Heart right ventricle (tissue), 16 donors: ENCODE measurements at regions not wholly inside any gene's neighbourhood (a gene's known extent, or its start where the extent isn't known, plus 50 kb on each side); places are given as distances from the start of the nearest gene placed in this dataset.

Experiments used
- ATAC-seq, 8 donors: fragments of 200-7000 bp; cut with Tn5 transposase; one replicate each; pipeline ENCODE4 v1.9.1; 2020; ENCODE audit warnings: mild to moderate bottlenecking in 8 of 8, moderate library complexity in 8 of 8, moderate number of reproducible peaks in 1 of 8
- DNase-seq, 2 donors: peaks; one replicate each; pipeline ENCODE4 v3.0.0-alpha.2; 2020
- H3K27ac ChIP-seq, 10 donors: fragments of 200-600 bp; sonication (generic) in 2 of 10; one replicate each; pipeline versions ENCODE4 v1.5.0 to v1.8.0; 2020 to 2022; ENCODE audit warnings: mild to moderate bottlenecking in 3 of 10
- H3K27me3 ChIP-seq, 7 donors: fragments of 200-600 bp; one replicate each; pipeline ENCODE4 v1.8.0; 2021 to 2022; ENCODE audit warnings: mild to moderate bottlenecking in 2 of 7
- H3K36me3 ChIP-seq, 9 donors: fragments of 200-600 bp; sonication (generic) in 1 of 9; one replicate each; pipeline versions ENCODE4 v1.5.0 to v1.8.0; 2020 to 2022; ENCODE audit warnings: mild to moderate bottlenecking in 2 of 9
- H3K4me1 ChIP-seq, 9 donors: fragments of 200-600 bp; sonication (generic) in 1 of 9; one replicate each; pipeline versions ENCODE4 v1.5.0 to v1.8.0; 2020 to 2022; ENCODE audit warnings: mild to moderate bottlenecking in 4 of 9
- H3K4me3 ChIP-seq, 10 donors: fragments of 200-600 bp; sonication (generic) in 2 of 10; one replicate each; pipeline versions ENCODE4 v1.5.0 to v1.8.0; 2020 to 2022; ENCODE audit warnings: mild to moderate bottlenecking in 7 of 10, moderate library complexity in 2 of 10
- H3K9me3 ChIP-seq, 11 donors: fragments of 200-600 bp in 10 of 11; sonication (generic) in 2 of 11; one replicate each; pipeline versions ENCODE4 v1.5.0 to v1.8.0; 2013 to 2022; ENCODE audit warnings: mild to moderate bottlenecking in 2 of 11, control low read depth in 1 of 11, moderate library complexity in 1 of 11
- WGBS, 2 donors: extraction: QIAGEN DNeasy Blood & Tissue Kit; methylation state at CpG; one replicate each; pipeline ENCODE4 v1.1.7; 2013; ENCODE audit warnings: inconsistent platforms in 1 of 2; 5-methylcytosine and 5-hydroxymethylcytosine counted together
- intact Hi-C, 10 donors: fragments of 100-400 bp; cut with DNase I; formaldehyde crosslinking; loops; one replicate each; pipeline versions ENCODE4 v1.11.1 to v1.14.2; 2022
- TF ChIP-seq, protein P1 (sequence below), 9 donors: fragments of 200-600 bp; sonication (generic) in 2 of 9; IDR thresholded peaks; one replicate each; pipeline versions ENCODE4 v1.5.0 to v1.8.0; 2021 to 2022; ENCODE audit warnings: antibody characterized with exemption in 9 of 9, mild to moderate bottlenecking in 5 of 9, moderate library complexity in 1 of 9
- donor health status: Arrhythmogenic right ventricular cardiomyopathy.
- donor health status: ischemic (EF 13 %, LVEDD 7.1; RV severe dilation, severe dysfunction).
- donor health status: healthy with polysubstance abuse.
- donor health status: DM: no; HTN: yes; CAD: no.
- donor health status: DM: no; HTN: no; CAD: no.
- donor health status: ischemic (EF 25% LVEDD 6.9; RV normal size, moderate dysfunction).
- donor health status: ischemic (EF 25% LVEDD 5.7; RV mildly dilated, moderate dysfunction).
- donor health status: healthy.
- donor health status: DM: yes; HTN: yes; CAD: no.
- donor health status: Ischemic cardiomyopathy.
- donor health status: ischemic (EF 35%, LVEDD 5.7; RV mildly dilated, moderate dysfunction).
- donor health status: nonischemic (EF 11% LVEDD 7.7; RV severe dilation, severe dysfunction).
- donor health status: DM: yes; HTN: yes; CAD: no.
- donor health status: PGD.
- donor health status: ischemic (EF 29% LVEDD 5.4; RV normal size, mild dysfunction).
- donor health status: nonischemic (EF 23%, LVEDD 6.1; RV moderate dilation, normal function).

GRCh38 chr10:129111922-129112321 lies 355.1 kb upstream of the MGMT start:
- intact Hi-C loops = no loop called here
- no peak overlapping the region for H3K4me3 ChIP-seq
- no peaks in the 10 kb centered on the region for H3K36me3 ChIP-seq
- no peaks in the 10 kb centered on the region for H3K27me3 ChIP-seq
- no peaks in the 10 kb centered on the region for H3K4me1 ChIP-seq
- TF ChIP-seq, protein P1, sequence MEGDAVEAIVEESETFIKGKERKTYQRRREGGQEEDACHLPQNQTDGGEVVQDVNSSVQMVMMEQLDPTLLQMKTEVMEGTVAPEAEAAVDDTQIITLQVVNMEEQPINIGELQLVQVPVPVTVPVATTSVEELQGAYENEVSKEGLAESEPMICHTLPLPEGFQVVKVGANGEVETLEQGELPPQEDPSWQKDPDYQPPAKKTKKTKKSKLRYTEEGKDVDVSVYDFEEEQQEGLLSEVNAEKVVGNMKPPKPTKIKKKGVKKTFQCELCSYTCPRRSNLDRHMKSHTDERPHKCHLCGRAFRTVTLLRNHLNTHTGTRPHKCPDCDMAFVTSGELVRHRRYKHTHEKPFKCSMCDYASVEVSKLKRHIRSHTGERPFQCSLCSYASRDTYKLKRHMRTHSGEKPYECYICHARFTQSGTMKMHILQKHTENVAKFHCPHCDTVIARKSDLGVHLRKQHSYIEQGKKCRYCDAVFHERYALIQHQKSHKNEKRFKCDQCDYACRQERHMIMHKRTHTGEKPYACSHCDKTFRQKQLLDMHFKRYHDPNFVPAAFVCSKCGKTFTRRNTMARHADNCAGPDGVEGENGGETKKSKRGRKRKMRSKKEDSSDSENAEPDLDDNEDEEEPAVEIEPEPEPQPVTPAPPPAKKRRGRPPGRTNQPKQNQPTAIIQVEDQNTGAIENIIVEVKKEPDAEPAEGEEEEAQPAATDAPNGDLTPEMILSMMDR (IDR thresholded peaks at IDR 0.05) = no peak
- no peak overlapping the region for H3K27ac ChIP-seq
- DNase-seq (no peak), ATAC-seq (no peak)
- H3K9me3 ChIP-seq = no peaks in the 10 kb centered on the region
- WGBS, 2 donors = 69% methylated on average over 6 of the region's 6 CpGs

- TF ChIP-seq, protein P1 (IDR thresholded peaks at IDR 0.05) = no peak
- H3K4me1 ChIP-seq = no peaks in the 10 kb centered on the region
- no peaks in the 10 kb centered on the region for H3K27me3 ChIP-seq
- 77 to 82% methylated on average over 10 of the region's 10 CpGs for WGBS, 2 donors
- H3K36me3 ChIP-seq = no peaks in the 10 kb centered on the region
- H3K27ac ChIP-seq = no peak overlapping the region
- intact Hi-C loops = no loop called here
- H3K4me3 ChIP-seq = no peak overlapping the region
- ATAC-seq (no peak), DNase-seq (no peak)
- H3K9me3 ChIP-seq = no peaks in the 10 kb centered on the region
Observed at GRCh38 chr10:129114588-129114987, 352.5 kb upstream of the MGMT start.

DNA sequence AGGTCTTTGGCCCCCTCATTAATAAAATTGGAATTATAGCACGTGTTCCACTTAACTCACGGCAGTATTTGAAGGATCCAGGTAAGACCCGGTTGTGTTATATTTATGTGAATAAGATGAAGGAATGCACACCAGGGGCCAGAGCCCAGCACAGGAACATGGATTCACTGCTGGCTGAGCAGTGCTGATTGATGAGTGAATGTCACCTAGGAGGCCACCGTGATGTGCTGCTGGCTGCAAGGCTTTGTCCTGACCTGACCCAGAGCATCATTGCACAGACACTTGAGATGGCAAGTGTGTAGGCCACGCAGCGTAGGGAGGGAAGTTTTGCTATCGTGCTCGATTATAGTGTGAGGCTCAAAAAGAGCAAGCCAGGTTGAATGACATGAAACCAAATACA lies 350.7 kb upstream of the MGMT start:
- Histone ChIP-seq H3K36me3 (no peaks in the 10 kb centered on the region), H3K4me1 (no peaks in the 10 kb centered on the region), H3K9me3 (no peaks in the 10 kb centered on the region), H3K27me3 (no peaks in the 10 kb centered on the region), H3K27ac (no peak overlapping the region), H3K4me3 (no peak overlapping the region)
- TF ChIP-seq, protein P1 (IDR thresholded peaks at IDR 0.05) = no peak
- no peak for DNase-seq
- WGBS, 2 donors = 92% methylated on average over 8 of the region's 8 CpGs
- no peak for ATAC-seq
- intact Hi-C loops = no loop called here

DNA sequence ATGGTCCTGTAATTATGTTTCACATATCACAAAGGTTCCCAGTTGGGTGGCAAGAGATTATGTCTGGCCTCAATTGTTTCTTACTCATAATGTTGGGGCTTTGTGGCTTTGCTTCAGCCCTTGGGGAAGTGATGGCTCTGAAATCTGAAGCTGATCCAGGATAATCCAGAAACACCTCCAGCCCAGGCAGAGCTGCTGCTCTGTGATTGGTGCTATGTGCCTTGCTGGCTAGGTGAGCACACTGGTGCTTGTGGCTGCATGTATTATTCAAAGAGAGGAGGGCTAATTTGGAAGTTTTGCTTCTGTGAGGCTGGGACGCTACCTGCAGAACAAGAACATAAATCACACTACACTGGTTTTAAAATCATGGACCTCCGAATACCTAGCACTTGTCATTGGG lies 346.6 kb upstream of the MGMT start:
- intact Hi-C loops = no loop called here
- Histone ChIP-seq H3K9me3 (peaks cover 0 to 2% (median 0%) of the 10 kb centered on the region in 11 donors), H3K27ac (no peak overlapping the region), H3K4me1 (peaks cover 0 to 9% (median 0%) of the 10 kb centered on the region in 9 donors), H3K36me3 (no peaks in the 10 kb centered on the region), H3K4me3 (no peak overlapping the region), H3K27me3 (no peaks in the 10 kb centered on the region)
- DNase-seq (no peak), ATAC-seq (no peak)
- 46 to 48% methylated on average over 2 of the region's 2 CpGs for WGBS, 2 donors
- TF ChIP-seq, protein P1 (IDR thresholded peaks at IDR 0.05) = no peak
